GM13977 (cell line): ENCODE measurements at regions not wholly inside any gene's neighbourhood (a gene's known extent, or its start where the extent isn't known, plus 50 kb on each side); places are given as distances from the start of the nearest gene placed in this dataset.

Experiments used
- DNase-seq: peaks from one replicate; pipeline ENCODE4 v3.0.0; 2012; ENCODE audit warnings: low spot score
- CTCF ChIP-seq: IDR thresholded peaks from 2 replicates; pipeline ENCODE4 v1.5.1; 2012; ENCODE audit warnings: mild to moderate bottlenecking, control low read depth; ENCODE audit not compliant: insufficient read depth; ENCODE audit errors: extremely low read depth, missing control alignments
- in situ Hi-C: fragments of 300-500 bp; cut with MboI; formaldehyde crosslinking; loops from one replicate; pipeline ENCODE4 v1.12.0; 2022; ENCODE audit warnings: low sequenced_read_pairs, low pct_unique_long_range_greater_than_20kb, mixed read lengths, inconsistent platforms; ENCODE audit not compliant: unreplicated experiment

GRCh38 chr6:163943607-163944385 lies 529.3 kb downstream of the QKI start:
- DNase-seq = no peak
- TF ChIP-seq CTCF = no peak
- in situ Hi-C loops = no loop called here

GRCh38 chr6:163942790-163943189 lies 528.3 kb downstream of the QKI start:
- no peak for DNase-seq
- TF ChIP-seq CTCF = no peak
- in situ Hi-C loops = no loop called here

- no peak for DNase-seq
- in situ Hi-C loops = no loop called here
- no peak for TF ChIP-seq CTCF
These were observed 527.1 kb downstream of the QKI start for GRCh38 chr6:163941624-163941976.

GRCh38 chr6:163940705-163941623 lies 526.4 kb downstream of the QKI start:
- TF ChIP-seq CTCF = no peak
- in situ Hi-C loops = no loop called here

GRCh38 chr6:163937071-163937470 lies 522.6 kb downstream of the QKI start:
- DNase-seq = no peak
- no peak for TF ChIP-seq CTCF
- in situ Hi-C loops = no loop called here

More at GRCh38 chr6:163940705-163941623, 526.4 kb downstream of the QKI start:
- no peak for DNase-seq

- no peak for DNase-seq
- in situ Hi-C loops = no loop called here
- TF ChIP-seq CTCF = no peak
These were observed 520.7 kb downstream of the QKI start for GRCh38 chr6:163935158-163935762.
